ENCODE measurements at regions not wholly inside any gene's neighbourhood (a gene's known extent, or its start where the extent isn't known, plus 50 kb on each side); places are given as distances from the start of the nearest gene placed in this dataset.

DNA sequence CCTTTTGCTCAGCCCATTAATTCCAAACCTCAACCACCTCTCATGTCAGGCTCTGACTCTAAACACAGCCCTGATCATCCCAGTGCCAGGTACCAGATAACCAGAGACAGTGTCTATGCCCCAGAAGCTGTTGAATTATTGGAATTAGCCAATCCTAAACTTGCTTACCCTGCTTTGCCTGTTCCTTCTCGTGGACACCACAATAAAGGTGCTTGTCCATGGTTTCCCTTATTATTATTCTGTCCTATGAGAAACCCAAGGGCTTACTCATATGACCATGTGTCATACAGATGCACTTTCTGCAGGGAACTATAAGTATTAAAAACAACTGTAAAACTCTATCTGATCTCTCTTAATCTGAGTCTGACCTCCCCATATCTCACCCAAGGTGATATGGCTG, 2193.8 kb upstream of the PIK3C3 start:
- no peak for TF ChIP-seq EZH2 (IDR thresholded peaks at IDR 0.05; ENCODE audit: borderline replicate concordance, low read length)
- TF ChIP-seq, protein P1, sequence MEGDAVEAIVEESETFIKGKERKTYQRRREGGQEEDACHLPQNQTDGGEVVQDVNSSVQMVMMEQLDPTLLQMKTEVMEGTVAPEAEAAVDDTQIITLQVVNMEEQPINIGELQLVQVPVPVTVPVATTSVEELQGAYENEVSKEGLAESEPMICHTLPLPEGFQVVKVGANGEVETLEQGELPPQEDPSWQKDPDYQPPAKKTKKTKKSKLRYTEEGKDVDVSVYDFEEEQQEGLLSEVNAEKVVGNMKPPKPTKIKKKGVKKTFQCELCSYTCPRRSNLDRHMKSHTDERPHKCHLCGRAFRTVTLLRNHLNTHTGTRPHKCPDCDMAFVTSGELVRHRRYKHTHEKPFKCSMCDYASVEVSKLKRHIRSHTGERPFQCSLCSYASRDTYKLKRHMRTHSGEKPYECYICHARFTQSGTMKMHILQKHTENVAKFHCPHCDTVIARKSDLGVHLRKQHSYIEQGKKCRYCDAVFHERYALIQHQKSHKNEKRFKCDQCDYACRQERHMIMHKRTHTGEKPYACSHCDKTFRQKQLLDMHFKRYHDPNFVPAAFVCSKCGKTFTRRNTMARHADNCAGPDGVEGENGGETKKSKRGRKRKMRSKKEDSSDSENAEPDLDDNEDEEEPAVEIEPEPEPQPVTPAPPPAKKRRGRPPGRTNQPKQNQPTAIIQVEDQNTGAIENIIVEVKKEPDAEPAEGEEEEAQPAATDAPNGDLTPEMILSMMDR (IDR thresholded peaks at IDR 0.05; ENCODE audit: low read length), result no peak
